ENCODE measurements at regions not wholly inside any gene's neighbourhood (a gene's known extent, or its start where the extent isn't known, plus 50 kb on each side); places are given as distances from the start of the nearest gene placed in this dataset.

GRCh38 chr3:134704556-134704955 lies 53.7 kb upstream of the KY start:
- TF ChIP-seq CTCF (conservative IDR thresholded peaks at IDR 0.05 in 1 of 2, IDR thresholded peaks at IDR 0.05 in 1 of 2; ENCODE audit: low read depth in 1 of 2, low read length in 2 of 2): no peak
- no peak for TF ChIP-seq EZH2 (IDR thresholded peaks at IDR 0.05; ENCODE audit: low read length, missing control alignments)

Measured in fibroblast of lung (primary cell).